ENCODE measurements at regions not wholly inside any gene's neighbourhood (a gene's known extent, or its start where the extent isn't known, plus 50 kb on each side); places are given as distances from the start of the nearest gene placed in this dataset.

DNA sequence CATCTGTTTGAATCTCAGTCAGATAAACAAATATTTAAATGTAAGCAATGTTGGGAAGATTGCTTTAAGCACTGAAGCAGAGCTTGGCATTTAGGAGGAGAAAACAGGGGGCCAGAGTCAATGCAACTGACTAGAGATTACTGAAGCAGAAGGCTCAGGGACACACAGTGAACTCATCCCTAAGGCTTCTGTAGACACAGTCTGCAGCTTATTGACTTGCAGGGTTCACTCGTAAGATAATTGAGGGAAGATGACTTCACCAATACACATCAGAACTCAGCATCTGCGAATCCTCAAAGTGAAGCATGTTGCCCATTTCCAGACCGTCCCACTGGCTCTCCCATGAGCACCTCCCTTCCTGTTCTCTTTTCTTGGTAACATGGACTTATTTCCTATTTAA, 363.4 kb upstream of the PFKP start:
- TF ChIP-seq, protein P1, sequence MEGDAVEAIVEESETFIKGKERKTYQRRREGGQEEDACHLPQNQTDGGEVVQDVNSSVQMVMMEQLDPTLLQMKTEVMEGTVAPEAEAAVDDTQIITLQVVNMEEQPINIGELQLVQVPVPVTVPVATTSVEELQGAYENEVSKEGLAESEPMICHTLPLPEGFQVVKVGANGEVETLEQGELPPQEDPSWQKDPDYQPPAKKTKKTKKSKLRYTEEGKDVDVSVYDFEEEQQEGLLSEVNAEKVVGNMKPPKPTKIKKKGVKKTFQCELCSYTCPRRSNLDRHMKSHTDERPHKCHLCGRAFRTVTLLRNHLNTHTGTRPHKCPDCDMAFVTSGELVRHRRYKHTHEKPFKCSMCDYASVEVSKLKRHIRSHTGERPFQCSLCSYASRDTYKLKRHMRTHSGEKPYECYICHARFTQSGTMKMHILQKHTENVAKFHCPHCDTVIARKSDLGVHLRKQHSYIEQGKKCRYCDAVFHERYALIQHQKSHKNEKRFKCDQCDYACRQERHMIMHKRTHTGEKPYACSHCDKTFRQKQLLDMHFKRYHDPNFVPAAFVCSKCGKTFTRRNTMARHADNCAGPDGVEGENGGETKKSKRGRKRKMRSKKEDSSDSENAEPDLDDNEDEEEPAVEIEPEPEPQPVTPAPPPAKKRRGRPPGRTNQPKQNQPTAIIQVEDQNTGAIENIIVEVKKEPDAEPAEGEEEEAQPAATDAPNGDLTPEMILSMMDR (IDR thresholded peaks at IDR 0.05), result no peak
- TF ChIP-seq POLR2A (IDR thresholded peaks at IDR 0.05), result no peak
- Histone ChIP-seq H3K4me1 (no peaks in the 10 kb centered on the region), H3K27me3 (no peaks in the 10 kb centered on the region), H3K4me3 (no peak overlapping the region), H3K9me3 (peaks cover 0 to 4% (median 0%) of the 10 kb centered on the region in 4 donors), H3K27ac (no peak overlapping the region), H3K36me3 (no peaks in the 10 kb centered on the region)
- no peak for DNase-seq

DNA sequence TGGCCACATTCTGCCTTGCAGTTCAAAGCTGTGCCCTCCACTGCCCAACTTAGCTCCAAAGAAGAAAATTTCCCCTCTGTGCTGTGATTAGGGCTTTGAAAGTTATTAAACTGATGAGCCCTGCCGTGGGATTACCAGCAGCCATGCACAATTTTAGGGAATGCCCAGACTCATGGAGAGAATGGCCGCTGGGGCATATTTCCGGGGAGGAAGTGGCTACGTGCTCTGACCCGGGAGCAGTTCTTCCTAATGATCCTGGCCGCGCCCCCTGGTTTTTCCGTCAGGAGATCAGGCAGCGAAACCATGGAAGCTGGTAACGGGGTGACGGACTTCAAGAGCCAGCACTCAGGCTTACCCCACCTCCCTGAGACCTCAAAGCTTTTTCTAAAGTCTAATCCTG, 365.5 kb upstream of the PFKP start:
- DNase-seq, result no peak
- TF ChIP-seq POLR2A (IDR thresholded peaks at IDR 0.05), result no peak
- TF ChIP-seq, protein P1 (IDR thresholded peaks at IDR 0.05), result no peak
- Histone ChIP-seq H3K36me3 (no peaks in the 10 kb centered on the region), H3K27me3 (no peaks in the 10 kb centered on the region), H3K9me3 (peaks cover 0 to 4% (median 0%) of the 10 kb centered on the region in 4 donors), H3K27ac (no peak overlapping the region), H3K4me1 (no peaks in the 10 kb centered on the region), H3K4me3 (no peak overlapping the region)

DNA sequence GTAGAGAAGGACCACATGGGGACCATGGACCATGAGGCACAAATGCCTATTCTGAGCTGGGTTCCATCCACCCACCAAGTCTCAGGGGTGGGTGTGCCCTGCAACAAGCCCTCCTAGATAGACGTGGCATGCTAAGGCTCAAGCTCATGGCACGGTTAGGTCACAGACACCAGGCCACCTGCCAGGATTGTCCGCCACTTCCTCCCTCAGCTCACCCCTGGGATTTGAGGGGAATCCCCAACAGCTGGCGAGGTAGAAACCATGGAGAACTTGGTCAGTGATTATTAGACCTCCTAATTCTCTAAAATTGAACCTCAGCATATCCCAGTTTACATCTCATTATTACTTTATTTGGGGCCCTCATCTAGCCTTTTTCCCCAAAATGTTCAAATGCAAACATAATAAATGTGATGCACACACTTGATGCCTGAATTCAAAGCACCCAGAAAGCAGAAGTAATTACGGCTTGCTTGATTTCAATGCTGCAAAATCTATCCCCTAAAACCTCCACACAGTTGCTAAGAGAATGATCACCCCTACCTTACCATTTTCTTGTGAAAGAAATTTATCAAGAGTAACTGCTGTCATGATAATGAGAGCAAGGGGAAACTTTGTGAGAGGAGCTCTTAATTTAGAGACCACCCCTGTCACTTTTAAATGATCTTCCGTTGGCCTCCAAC, 366.6 kb upstream of the PFKP start:
- Histone ChIP-seq H3K27me3 (no peaks in the 10 kb centered on the region), H3K4me3 (no peak overlapping the region), H3K27ac (no peak overlapping the region), H3K4me1 (no peaks in the 10 kb centered on the region), H3K36me3 (no peaks in the 10 kb centered on the region), H3K9me3 (peaks cover 0 to 4% (median 0%) of the 10 kb centered on the region in 4 donors)
- TF ChIP-seq POLR2A (IDR thresholded peaks at IDR 0.05), result no peak
- TF ChIP-seq, protein P1 (IDR thresholded peaks at IDR 0.05), result no peak
- DNase-seq, result no peak

DNA sequence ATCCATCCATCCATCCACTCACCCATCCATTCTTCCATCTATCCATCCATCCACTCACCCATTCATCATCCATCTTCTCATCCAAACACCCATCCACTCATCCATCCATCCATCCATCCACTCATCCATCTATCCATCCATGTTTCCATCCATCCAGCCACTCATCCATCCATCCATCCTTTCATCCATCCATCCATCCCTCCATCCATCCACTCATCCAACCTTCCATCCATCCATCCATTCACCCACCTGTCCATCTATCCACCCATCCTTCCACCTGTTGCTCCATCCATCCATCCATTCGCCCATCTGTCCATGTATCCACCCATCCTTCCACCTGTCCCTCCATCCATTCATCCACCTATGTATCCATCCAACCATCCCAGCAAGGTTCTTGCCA, 378.4 kb upstream of the PFKP start:
- H3K4me1 ChIP-seq, result no peaks in the 10 kb centered on the region
- no peak for TF ChIP-seq POLR2A (IDR thresholded peaks at IDR 0.05)
- TF ChIP-seq, protein P1 (IDR thresholded peaks at IDR 0.05), result no peak
- H3K27me3 ChIP-seq, result no peaks in the 10 kb centered on the region
- H3K9me3 ChIP-seq, result no peaks in the 10 kb centered on the region
- H3K27ac ChIP-seq, result no peak overlapping the region
- no peak for DNase-seq
- no peak overlapping the region for H3K4me3 ChIP-seq
- no peaks in the 10 kb centered on the region for H3K36me3 ChIP-seq

GRCh38 chr10:2686691-2687090, 380.7 kb upstream of the PFKP start:
- no peak for TF ChIP-seq POLR2A (IDR thresholded peaks at IDR 0.05)
- TF ChIP-seq, protein P1 (IDR thresholded peaks at IDR 0.05), result no peak
- H3K9me3 ChIP-seq, result no peaks in the 10 kb centered on the region
- no peak overlapping the region for H3K27ac ChIP-seq
- H3K4me1 ChIP-seq, result no peaks in the 10 kb centered on the region
- no peaks in the 10 kb centered on the region for H3K36me3 ChIP-seq
- H3K4me3 ChIP-seq, result no peak overlapping the region
- no peak for DNase-seq
- no peaks in the 10 kb centered on the region for H3K27me3 ChIP-seq

- Histone ChIP-seq H3K36me3 (no peaks in the 10 kb centered on the region), H3K4me1 (no peaks in the 10 kb centered on the region), H3K4me3 (no peak overlapping the region), H3K9me3 (no peaks in the 10 kb centered on the region), H3K27ac (no peak overlapping the region), H3K27me3 (no peaks in the 10 kb centered on the region)
- DNase-seq, result no peak
- TF ChIP-seq, protein P1 (IDR thresholded peaks at IDR 0.05), result no peak
- TF ChIP-seq POLR2A (IDR thresholded peaks at IDR 0.05), result no peak
These were observed 384.9 kb upstream of the PFKP start for GRCh38 chr10:2682491-2682890.
